CD4-positive, CD25-positive, alpha-beta regulatory T cell (primary cell): ENCODE measurements at regions not wholly inside any gene's neighbourhood (a gene's known extent, or its start where the extent isn't known, plus 50 kb on each side); places are given as distances from the start of the nearest gene placed in this dataset.

Source experiments
- ATAC-seq, 2 donors: fragments of 150-1000 bp; cut with Tn5 transposase; one replicate each; pipeline ENCODE4 v1.10.0; 2021; ENCODE audit warnings: low read depth in 2 of 2, moderate number of reproducible peaks in 2 of 2, moderate library complexity in 1 of 2
- DNase-seq, 3 donors: peaks; one replicate each; pipeline versions ENCODE4 v3.0.0 to v3.0.0-alpha.2; 2012 to 2022; ENCODE audit warnings: mixed read lengths in 1 of 3
- H3K27ac ChIP-seq: one replicate; pipeline ENCODE4 v1.7.0; 2013; ENCODE audit warnings: mild to moderate bottlenecking, low read length; ENCODE audit not compliant: insufficient read depth, poor library complexity, severe bottlenecking
- H3K27me3 ChIP-seq: one replicate; pipeline ENCODE4 v1.7.0; 2013; ENCODE audit warnings: low read length; ENCODE audit not compliant: control insufficient read depth, insufficient read depth
- H3K36me3 ChIP-seq: one replicate; pipeline ENCODE4 v1.7.0; 2013; ENCODE audit warnings: mild to moderate bottlenecking, low read length, moderate library complexity; ENCODE audit not compliant: control insufficient read depth, insufficient read depth
- H3K4me1 ChIP-seq: 2 replicates; pipeline ENCODE4 v1.7.0; 2013; ENCODE audit warnings: mild to moderate bottlenecking, low read length; ENCODE audit not compliant: insufficient read depth, control insufficient read depth, poor library complexity, severe bottlenecking
- H3K4me3 ChIP-seq: one replicate; pipeline ENCODE4 v1.7.0; 2013; ENCODE audit warnings: low read depth, mild to moderate bottlenecking, low read length, moderate library complexity
- H3K9me3 ChIP-seq, 2 experiments: 1 replicate in 1 of 2; 2 replicates in 1 of 2; pipeline ENCODE4 v1.7.0; 2013; ENCODE audit warnings: low read length in 2 of 2, mild to moderate bottlenecking in 1 of 2, moderate library complexity in 1 of 2; ENCODE audit not compliant: control insufficient read depth in 2 of 2
- H3K27ac Mint-ChIP-seq, 3 donors: one replicate each; pipeline ENCODE4 v1.8.0; 2020 to 2022; ENCODE audit warnings: mild to moderate bottlenecking in 3 of 3, mixed read lengths in 3 of 3, moderate library complexity in 2 of 3
- H3K27me3 Mint-ChIP-seq: one replicate; pipeline ENCODE4 v1.8.0; 2022; ENCODE audit warnings: mild to moderate bottlenecking, mixed read lengths
- H3K36me3 Mint-ChIP-seq: one replicate; pipeline ENCODE4 v1.8.0; 2020; ENCODE audit warnings: mixed read lengths
- H3K4me1 Mint-ChIP-seq, 4 donors: one replicate each; pipeline ENCODE4 v1.8.0; 2020 to 2022; ENCODE audit warnings: mixed read lengths in 4 of 4, mild to moderate bottlenecking in 1 of 4
- H3K4me3 Mint-ChIP-seq, 4 donors: one replicate each; pipeline ENCODE4 v1.8.0; 2020 to 2022; ENCODE audit warnings: mild to moderate bottlenecking in 4 of 4, mixed read lengths in 4 of 4, moderate library complexity in 3 of 4
- H3K9me3 Mint-ChIP-seq, 7 donors: one replicate each; pipeline ENCODE4 v1.8.0; 2020 to 2022; ENCODE audit warnings: mixed read lengths in 7 of 7, mild to moderate bottlenecking in 3 of 7, moderate library complexity in 2 of 7

- ATAC-seq (no peak), DNase-seq (no peak)
- no peak overlapping the region for H3K27ac Mint-ChIP-seq
- H3K4me1 ChIP-seq, result no peaks in the 10 kb centered on the region
- no peak overlapping the region for H3K4me3 Mint-ChIP-seq
- H3K9me3 ChIP-seq, result peaks cover 8 to 9% of the 10 kb centered on the region in 2 experiments
- no peaks in the 10 kb centered on the region for H3K27me3 Mint-ChIP-seq
- no peaks in the 10 kb centered on the region for H3K36me3 ChIP-seq
- H3K9me3 Mint-ChIP-seq, result peaks cover 0 to 20% (median 4%) of the 10 kb centered on the region in 7 donors
- H3K27ac ChIP-seq, result no peak overlapping the region
- H3K36me3 Mint-ChIP-seq, result no peaks in the 10 kb centered on the region
- H3K4me3 ChIP-seq, result no peak overlapping the region
- no peaks in the 10 kb centered on the region for H3K4me1 Mint-ChIP-seq
- H3K27me3 ChIP-seq, result no peaks in the 10 kb centered on the region
Observed at GRCh38 chr2:16064745-16065144, 124.4 kb downstream of the MYCN start.

DNA sequence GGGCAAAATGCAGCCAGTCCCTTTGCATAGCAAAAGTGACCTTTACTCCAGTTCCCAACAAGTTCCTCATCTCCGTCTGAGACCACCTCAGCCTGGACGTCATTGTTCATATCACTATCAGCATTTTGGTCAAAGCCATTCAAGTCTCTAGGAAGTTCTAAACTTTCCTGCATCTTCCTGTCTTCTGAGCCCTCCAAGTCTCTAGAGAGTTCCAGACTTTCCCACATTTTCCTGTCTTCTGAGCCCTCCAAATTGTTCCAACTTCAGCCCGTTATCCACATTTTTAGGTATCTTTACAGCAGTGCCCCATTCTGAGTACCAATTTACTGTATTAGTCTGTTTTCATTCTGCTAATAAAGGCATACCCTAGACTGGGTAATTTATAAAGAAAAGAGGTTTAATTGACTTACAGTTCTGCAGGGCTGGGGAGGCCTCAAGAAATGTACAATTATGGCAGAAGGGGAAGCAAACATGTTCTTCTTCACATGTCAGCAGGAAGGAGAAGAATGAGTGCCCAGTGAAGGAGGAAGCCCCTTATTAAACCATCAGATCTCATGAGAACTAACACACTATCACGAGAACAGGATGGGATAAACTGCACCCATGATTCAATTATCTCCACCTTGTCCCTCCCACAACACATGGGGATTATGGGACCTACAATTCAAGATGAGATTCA lies 123.7 kb downstream of the MYCN start:
- no peak overlapping the region for H3K27ac Mint-ChIP-seq
- Histone ChIP-seq H3K9me3 (peaks cover 8 to 9% of the 10 kb centered on the region in 2 experiments), H3K27ac (no peak overlapping the region), H3K27me3 (no peaks in the 10 kb centered on the region), H3K36me3 (no peaks in the 10 kb centered on the region), H3K4me3 (no peak overlapping the region), H3K4me1 (no peaks in the 10 kb centered on the region)
- no peaks in the 10 kb centered on the region for H3K4me1 Mint-ChIP-seq
- no peaks in the 10 kb centered on the region for H3K27me3 Mint-ChIP-seq
- H3K36me3 Mint-ChIP-seq, result no peaks in the 10 kb centered on the region
- H3K9me3 Mint-ChIP-seq, result peaks cover 0 to 20% (median 8%) of the 10 kb centered on the region in 7 donors
- ATAC-seq (no peak), DNase-seq (no peak)
- no peak overlapping the region for H3K4me3 Mint-ChIP-seq

DNA sequence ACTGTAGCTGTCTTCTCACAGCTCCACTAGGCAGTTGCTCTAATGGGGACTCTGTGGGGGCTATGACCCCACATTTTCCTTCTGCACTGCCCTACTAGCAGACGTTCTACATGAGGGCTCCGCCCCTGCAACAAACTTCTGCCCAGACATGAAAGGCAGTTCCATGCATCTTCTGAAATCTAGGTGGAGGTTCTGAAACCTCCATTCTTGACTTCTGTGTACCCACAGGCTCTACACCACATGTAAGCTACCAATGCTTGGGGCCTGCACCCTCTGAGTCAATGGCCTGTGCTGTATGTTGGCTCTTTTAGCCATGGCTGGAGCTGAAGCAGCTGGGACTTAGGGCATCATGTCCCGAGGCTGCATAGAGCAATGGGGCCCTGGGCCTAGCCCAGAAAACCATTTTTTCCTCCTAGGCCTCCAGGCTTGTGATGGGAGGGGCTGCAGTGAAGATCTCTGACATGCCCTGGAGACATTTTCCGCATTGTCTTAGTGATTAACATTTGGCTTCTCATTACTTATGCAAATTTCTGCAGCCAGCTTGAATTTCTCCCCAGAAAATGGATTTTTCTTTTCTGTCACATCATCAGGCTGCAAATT lies 123.0 kb downstream of the MYCN start:
- peaks cover 8 to 9% of the 10 kb centered on the region in 2 experiments for H3K9me3 ChIP-seq
- no peak overlapping the region for H3K4me3 ChIP-seq
- no peaks in the 10 kb centered on the region for H3K27me3 ChIP-seq
- H3K4me1 ChIP-seq, result no peaks in the 10 kb centered on the region
- no peaks in the 10 kb centered on the region for H3K36me3 ChIP-seq
- no peak for DNase-seq
- ATAC-seq, result no peak
- peaks cover 0 to 20% (median 8%) of the 10 kb centered on the region in 7 donors for H3K9me3 Mint-ChIP-seq
- H3K36me3 Mint-ChIP-seq, result no peaks in the 10 kb centered on the region
- no peaks in the 10 kb centered on the region for H3K27me3 Mint-ChIP-seq
- H3K4me1 Mint-ChIP-seq, result no peaks in the 10 kb centered on the region
- no peak overlapping the region for H3K4me3 Mint-ChIP-seq
- no peak overlapping the region for H3K27ac Mint-ChIP-seq
- H3K27ac ChIP-seq, result no peak overlapping the region

DNA sequence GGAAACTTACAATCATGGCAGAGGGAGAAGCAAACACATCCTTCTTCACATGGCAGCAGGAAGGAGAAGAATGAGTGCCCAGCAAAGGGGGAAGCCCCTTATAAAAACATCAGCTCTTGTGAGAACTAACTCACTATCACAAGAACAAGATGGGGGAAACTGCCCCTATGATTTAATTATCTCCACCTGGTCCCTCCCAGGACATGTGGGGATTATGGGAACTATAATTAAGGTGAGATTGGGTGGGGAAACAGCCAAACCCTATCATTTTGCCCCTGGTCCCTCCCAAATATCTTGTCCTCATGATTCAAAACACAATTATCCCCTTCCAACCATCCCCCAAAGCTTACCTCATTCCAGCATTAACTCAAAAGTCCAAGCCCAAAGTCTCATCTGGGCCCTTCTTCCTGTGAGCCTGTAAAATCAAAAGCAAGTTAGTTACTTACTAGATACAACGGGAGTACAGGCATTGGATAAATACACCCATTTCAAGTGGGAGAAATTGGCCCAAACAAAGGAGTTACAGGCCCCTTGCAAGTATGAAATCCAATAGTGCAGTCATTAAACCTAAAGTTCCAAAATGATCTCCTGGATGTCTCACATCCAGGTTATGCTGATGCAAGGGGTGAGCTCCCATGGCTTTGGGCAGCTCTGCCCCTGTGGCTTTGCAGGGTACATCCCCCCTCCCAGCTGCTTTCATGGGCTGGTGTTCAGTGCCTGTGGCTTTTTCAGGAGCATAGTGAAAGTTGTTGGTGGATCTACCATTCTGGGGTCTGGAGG lies 122.3 kb downstream of the MYCN start:
- Histone ChIP-seq H3K27me3 (no peaks in the 10 kb centered on the region), H3K27ac (no peak overlapping the region), H3K9me3 (peaks cover 8 to 9% of the 10 kb centered on the region in 2 experiments), H3K36me3 (no peaks in the 10 kb centered on the region), H3K4me3 (no peak overlapping the region), H3K4me1 (no peaks in the 10 kb centered on the region)
- Mint-ChIP-seq H3K36me3 (no peaks in the 10 kb centered on the region), H3K4me1 (no peaks in the 10 kb centered on the region), H3K9me3 (peaks cover 0 to 20% (median 6%) of the 10 kb centered on the region in 7 donors), H3K4me3 (no peak overlapping the region), H3K27me3 (no peaks in the 10 kb centered on the region), H3K27ac (no peak overlapping the region)
- ATAC-seq, result no peak
- no peak for DNase-seq

GRCh38 chr2:16061441-16062217 lies 121.3 kb downstream of the MYCN start:
- ATAC-seq, result no peak
- H3K9me3 Mint-ChIP-seq, result peaks cover 0 to 20% (median 6%) of the 10 kb centered on the region in 7 donors
- peak overlapping the region in 1 of 3 donors; percentile 60 for H3K27ac Mint-ChIP-seq

GRCh38 chr2:16060936-16061338 lies 120.6 kb downstream of the MYCN start:
- H3K27me3 Mint-ChIP-seq, result no peaks in the 10 kb centered on the region
- no peaks in the 10 kb centered on the region for H3K4me1 ChIP-seq
- H3K36me3 ChIP-seq, result no peaks in the 10 kb centered on the region
- ATAC-seq (no peak), DNase-seq (no peak)
- H3K36me3 Mint-ChIP-seq, result no peaks in the 10 kb centered on the region
- peaks cover 8 to 9% of the 10 kb centered on the region in 2 experiments for H3K9me3 ChIP-seq
- peaks cover 0 to 20% (median 6%) of the 10 kb centered on the region in 7 donors for H3K9me3 Mint-ChIP-seq
- no peak overlapping the region for H3K27ac ChIP-seq
- no peak overlapping the region for H3K4me3 Mint-ChIP-seq
- peaks cover 0 to 6% (median 1%) of the 10 kb centered on the region in 4 donors for H3K4me1 Mint-ChIP-seq
- peak overlapping the region in 1 of 3 donors; percentile 60 for H3K27ac Mint-ChIP-seq
- H3K4me3 ChIP-seq, result no peak overlapping the region
- no peaks in the 10 kb centered on the region for H3K27me3 ChIP-seq

More at GRCh38 chr2:16061441-16062217, 121.3 kb downstream of the MYCN start:
- Mint-ChIP-seq H3K4me1 (peaks cover 0 to 2% (median 0%) of the 10 kb centered on the region in 4 donors), H3K4me3 (no peak overlapping the region), H3K36me3 (no peaks in the 10 kb centered on the region), H3K27me3 (no peaks in the 10 kb centered on the region)
- H3K4me3 ChIP-seq, result no peak overlapping the region
- no peaks in the 10 kb centered on the region for H3K27me3 ChIP-seq
- no peaks in the 10 kb centered on the region for H3K36me3 ChIP-seq
- peaks cover 8 to 9% of the 10 kb centered on the region in 2 experiments for H3K9me3 ChIP-seq
- no peak overlapping the region for H3K27ac ChIP-seq
- no peaks in the 10 kb centered on the region for H3K4me1 ChIP-seq
- DNase-seq, result no peak

DNA sequence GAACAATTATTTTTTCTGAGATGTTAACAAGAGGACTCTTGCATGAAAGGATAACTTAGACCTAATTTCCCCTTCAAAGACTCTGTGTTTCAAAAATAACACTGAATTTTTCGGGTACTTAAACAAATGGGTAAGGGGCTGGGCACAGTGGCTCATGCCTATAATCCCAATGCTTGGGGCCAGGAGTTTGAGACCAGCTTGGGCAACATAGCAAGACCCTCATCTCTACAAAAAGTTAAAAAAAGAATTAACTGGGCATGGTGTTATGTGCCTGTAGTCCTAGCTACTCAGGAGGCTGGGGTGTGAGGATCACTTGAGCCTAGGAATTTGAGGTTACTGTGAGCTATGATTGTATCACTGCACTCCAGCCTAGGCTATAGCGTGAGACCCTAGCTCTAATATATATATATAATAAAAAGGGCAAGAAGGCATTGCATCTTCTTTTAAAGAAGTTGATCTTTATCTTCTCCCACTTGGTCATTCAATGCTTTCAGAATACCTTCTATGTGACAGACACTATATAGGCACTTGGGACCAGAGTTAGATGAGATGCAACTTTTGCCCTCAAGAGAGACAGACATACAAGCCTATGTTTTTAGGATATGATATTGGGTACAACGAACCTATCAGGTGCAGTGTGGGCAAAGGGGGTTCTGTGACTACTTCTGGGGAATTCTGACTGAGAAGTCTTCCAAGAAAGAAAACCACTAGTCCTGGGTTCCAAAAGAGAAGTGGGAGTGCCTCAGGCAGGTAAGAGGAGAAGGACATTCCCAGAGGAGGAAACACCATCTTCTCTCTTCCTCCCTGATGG lies 120.0 kb downstream of the MYCN start:
- H3K36me3 Mint-ChIP-seq, result no peaks in the 10 kb centered on the region
- no peaks in the 10 kb centered on the region for H3K27me3 Mint-ChIP-seq

More for the DNA sequence above, 120.0 kb downstream of the MYCN start:
- Histone ChIP-seq H3K4me1 (no peaks in the 10 kb centered on the region), H3K27ac (no peak overlapping the region), H3K4me3 (no peak overlapping the region), H3K9me3 (peaks cover 8 to 9% of the 10 kb centered on the region in 2 experiments), H3K36me3 (no peaks in the 10 kb centered on the region), H3K27me3 (no peaks in the 10 kb centered on the region)
- Mint-ChIP-seq H3K4me1 (peaks cover 0 to 8% (median 1%) of the 10 kb centered on the region in 4 donors), H3K27ac (no peak overlapping the region), H3K9me3 (peaks cover 0 to 20% (median 6%) of the 10 kb centered on the region in 7 donors), H3K4me3 (no peak overlapping the region)
- ATAC-seq (no peak), DNase-seq (no peak)
